ENCODE measurements at regions not wholly inside any gene's neighbourhood (a gene's known extent, or its start where the extent isn't known, plus 50 kb on each side); places are given as distances from the start of the nearest gene placed in this dataset.

GRCh38 chr20:11776687-11777086 lies 141.0 kb upstream of the BTBD3 start:
- Histone ChIP-seq H3K4me1 (ENCODE audit: insufficient read depth, low read length) (no peaks in the 10 kb centered on the region), H3K36me3 (ENCODE audit: insufficient read depth, low read length) (no peaks in the 10 kb centered on the region), H3K27me3 (ENCODE audit: control insufficient read depth in 1 of 2, insufficient read depth in 2 of 2, low read length in 2 of 2) (no peaks in the 10 kb centered on the region), H3K27ac (ENCODE audit: low read depth in 1 of 2, low read length in 2 of 2) (no peak overlapping the region), H3K4me3 (ENCODE audit: low read length) (no peak overlapping the region), H3K9me3 (ENCODE audit: control insufficient read depth in 1 of 2, insufficient read depth in 1 of 2, low read length in 2 of 2) (peaks cover 0 to 7% of the 10 kb centered on the region in 2 experiments)
- Mint-ChIP-seq H3K36me3 (ENCODE audit: low read depth) (no peaks in the 10 kb centered on the region), H3K27ac (no peak overlapping the region), H3K4me3 (no peak overlapping the region), H3K9me3 (peaks cover 7% of the 10 kb centered on the region), H3K4me1 (ENCODE audit: low read depth) (no peaks in the 10 kb centered on the region), H3K27me3 (no peaks in the 10 kb centered on the region)
- TF ChIP-seq CTCF (IDR thresholded peaks at IDR 0.05), result no peak
- no peak for DNase-seq
- POLR2A ChIA-PET, result no interaction called here
- CTCF ChIA-PET, result no interaction called here
- no peak for ATAC-seq (ENCODE audit: poor library complexity)
- intact Hi-C loops (cut with DNase I, micrococcal nuclease), result no loop called here

- Histone ChIP-seq H3K36me3 (ENCODE audit: insufficient read depth, low read length) (no peaks in the 10 kb centered on the region), H3K9me3 (ENCODE audit: control insufficient read depth in 1 of 2, insufficient read depth in 1 of 2, low read length in 2 of 2) (peaks cover 0 to 7% of the 10 kb centered on the region in 2 experiments), H3K4me3 (ENCODE audit: low read length) (no peak overlapping the region), H3K27me3 (ENCODE audit: control insufficient read depth in 1 of 2, insufficient read depth in 2 of 2, low read length in 2 of 2) (no peaks in the 10 kb centered on the region), H3K27ac (ENCODE audit: low read depth in 1 of 2, low read length in 2 of 2) (no peak overlapping the region), H3K4me1 (ENCODE audit: insufficient read depth, low read length) (no peaks in the 10 kb centered on the region)
- Mint-ChIP-seq H3K4me1 (ENCODE audit: low read depth) (no peaks in the 10 kb centered on the region), H3K9me3 (peaks cover 5% of the 10 kb centered on the region), H3K36me3 (ENCODE audit: low read depth) (no peaks in the 10 kb centered on the region), H3K27ac (no peak overlapping the region), H3K27me3 (no peaks in the 10 kb centered on the region), H3K4me3 (no peak overlapping the region)
- ChIA-PET POLR2A (no interaction called here), CTCF (no interaction called here)
- no peak for TF ChIP-seq CTCF (IDR thresholded peaks at IDR 0.05)
- DNase-seq, result no peak
- intact Hi-C loops (cut with DNase I, micrococcal nuclease), result no loop called here
- no peak for ATAC-seq (ENCODE audit: poor library complexity)
Observed at GRCh38 chr20:11777387-11778205, 140.1 kb upstream of the BTBD3 start.

DNA sequence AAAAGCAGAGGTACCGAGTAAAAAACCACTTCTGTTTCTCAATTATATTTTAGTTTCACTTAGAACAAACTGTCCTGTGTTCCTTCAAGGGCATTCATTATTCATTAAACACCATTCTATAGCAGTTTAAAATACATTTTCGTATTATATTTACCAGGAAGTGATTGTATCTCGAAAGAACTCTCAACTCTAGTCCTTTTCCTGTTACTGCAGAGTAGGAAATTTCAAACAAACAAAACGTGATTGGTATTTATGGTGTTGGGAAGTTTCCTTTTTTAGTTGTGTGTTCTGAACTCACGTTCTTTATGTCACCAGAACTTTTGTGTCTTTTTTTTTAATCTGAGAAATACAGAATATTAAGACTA lies 139.5 kb upstream of the BTBD3 start:
- Histone ChIP-seq H3K27ac (ENCODE audit: low read depth in 1 of 2, low read length in 2 of 2) (no peak overlapping the region), H3K36me3 (ENCODE audit: insufficient read depth, low read length) (no peaks in the 10 kb centered on the region), H3K9me3 (ENCODE audit: control insufficient read depth in 1 of 2, insufficient read depth in 1 of 2, low read length in 2 of 2) (peaks cover 0 to 7% of the 10 kb centered on the region in 2 experiments), H3K27me3 (ENCODE audit: control insufficient read depth in 1 of 2, insufficient read depth in 2 of 2, low read length in 2 of 2) (no peaks in the 10 kb centered on the region), H3K4me1 (ENCODE audit: insufficient read depth, low read length) (no peaks in the 10 kb centered on the region), H3K4me3 (ENCODE audit: low read length) (no peak overlapping the region)
- no peak for TF ChIP-seq CTCF (IDR thresholded peaks at IDR 0.05)
- Mint-ChIP-seq H3K27ac (no peak overlapping the region), H3K27me3 (no peaks in the 10 kb centered on the region), H3K4me3 (no peak overlapping the region), H3K4me1 (ENCODE audit: low read depth) (no peaks in the 10 kb centered on the region), H3K9me3 (peaks cover 2% of the 10 kb centered on the region), H3K36me3 (ENCODE audit: low read depth) (no peaks in the 10 kb centered on the region)
- POLR2A ChIA-PET, result no interaction called here
- CTCF ChIA-PET, result no interaction called here
- ATAC-seq (ENCODE audit: poor library complexity) (no peak), DNase-seq (no peak)
- intact Hi-C loops (cut with DNase I, micrococcal nuclease), result no loop called here

Data from CD4-positive, alpha-beta T cell (primary cell).